Right kidney (tissue), 1 donor: ENCODE measurements at regions not wholly inside any gene's neighbourhood (a gene's known extent, or its start where the extent isn't known, plus 50 kb on each side); places are given as distances from the start of the nearest gene placed in this dataset.
"Not testable (repeated sequence)": the region's sequence is repeated elsewhere in the genome, so short reads cannot be mapped to it uniquely, and the experiment has no call there.

Experiments
- DNase-seq: peaks from one replicate; pipeline ENCODE4 v3.0.0-alpha.2; 2016

DNA sequence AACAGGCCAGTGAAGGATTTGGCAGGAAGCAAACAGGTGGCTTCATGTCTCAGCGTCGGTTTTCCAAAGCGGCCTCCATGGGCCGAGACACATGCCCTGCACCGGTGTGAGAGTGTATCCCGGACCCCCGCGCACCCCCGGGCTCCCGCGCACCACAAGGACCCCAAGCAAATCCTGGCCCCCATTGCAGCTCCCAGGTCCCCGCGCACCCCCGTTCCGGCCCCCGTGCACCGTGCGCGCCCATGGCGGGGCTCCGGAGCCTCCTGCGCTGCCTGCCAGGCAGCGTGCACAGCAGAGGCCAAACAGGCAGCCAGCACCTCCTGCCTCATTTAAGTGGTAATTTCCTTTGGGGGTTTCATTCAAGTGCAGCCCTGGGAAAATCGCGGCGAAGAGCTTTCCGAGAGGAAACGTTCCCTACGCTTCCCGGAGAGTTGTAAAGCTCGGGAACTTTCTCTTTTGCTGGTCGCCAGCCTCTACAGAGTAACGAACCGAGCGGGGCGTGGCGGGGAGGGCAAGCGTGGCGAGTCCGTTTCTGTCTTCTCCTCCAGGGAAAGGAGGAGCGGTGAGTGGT is 145.5 kb upstream of the SLC24A2 start:
- peak; percentile 56 for DNase-seq

DNA sequence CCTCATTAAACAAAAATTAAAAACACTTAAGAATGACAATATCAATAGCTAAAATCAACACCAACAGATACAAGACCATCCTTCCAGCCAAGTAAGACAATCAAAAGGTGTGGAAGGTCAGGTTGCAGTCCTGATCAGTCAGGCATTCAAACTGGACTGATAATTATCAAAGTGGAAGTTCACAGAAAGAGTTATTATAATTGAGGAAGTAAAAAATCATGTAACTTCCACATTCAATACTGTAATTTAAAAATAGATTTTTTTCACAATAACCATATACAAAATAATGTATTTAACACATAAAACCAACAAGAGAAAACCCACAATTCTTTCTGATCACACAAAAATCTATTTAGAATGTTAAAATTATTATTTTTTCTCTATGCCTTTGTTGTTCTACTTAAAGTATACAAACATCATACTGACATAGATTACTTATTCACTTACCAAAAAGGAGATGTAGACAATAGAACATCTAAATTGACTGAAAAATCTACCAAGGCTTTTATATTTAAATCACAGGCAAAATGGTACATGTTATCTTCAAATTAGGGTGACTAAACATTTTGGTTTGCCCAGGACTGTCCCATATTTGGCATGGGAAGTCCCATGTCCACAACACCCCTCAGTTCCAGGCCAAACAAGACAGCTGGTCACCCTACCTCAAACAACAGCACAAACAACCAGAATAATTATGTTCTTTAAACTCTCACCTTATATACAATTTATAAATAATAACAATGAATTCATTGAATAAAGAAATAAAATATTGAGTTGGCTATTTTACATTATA is 142.5 kb upstream of the SLC24A2 start:
- DNase-seq: no peak

DNA sequence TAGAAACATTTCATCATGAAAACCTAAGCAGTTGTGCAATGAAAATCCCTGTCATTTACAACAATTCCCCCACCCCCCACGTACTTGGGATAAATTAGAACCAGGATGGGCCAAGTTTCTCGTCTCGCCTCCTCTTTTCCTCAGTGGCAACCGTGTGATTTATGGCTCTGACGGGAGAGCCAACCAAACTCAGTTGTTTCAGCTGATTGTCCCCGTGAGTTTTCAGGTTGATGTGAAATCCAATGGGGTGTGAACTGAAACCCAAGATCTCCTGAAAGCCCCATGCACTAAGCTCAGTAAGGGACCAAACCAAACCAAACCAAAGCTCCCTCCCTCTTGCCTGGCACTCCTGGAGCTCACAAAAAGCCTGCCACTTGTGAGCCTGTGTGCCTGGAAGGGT is 138.7 kb upstream of the SLC24A2 start:
- no peak for DNase-seq

DNA sequence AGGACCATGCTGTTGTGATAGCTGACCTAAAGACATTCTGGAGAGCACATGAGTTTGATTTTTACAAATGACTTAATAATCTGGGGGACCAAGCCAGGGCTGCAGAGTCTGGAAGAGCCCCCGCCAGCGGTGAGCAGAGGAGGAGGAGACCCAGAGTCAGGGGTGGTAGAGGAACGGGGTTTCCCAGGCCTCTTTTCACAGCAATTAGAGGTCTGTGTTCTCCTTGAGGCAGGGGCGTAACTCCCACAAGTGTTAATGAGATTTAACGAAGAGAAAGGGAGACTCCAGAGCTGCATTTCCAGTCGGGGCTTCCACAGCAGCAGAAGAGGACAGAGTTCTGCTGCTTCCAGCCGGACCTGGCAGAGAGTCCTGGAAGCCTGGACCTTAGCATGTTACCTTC is 137.9 kb upstream of the SLC24A2 start:
- DNase-seq: no peak

DNA sequence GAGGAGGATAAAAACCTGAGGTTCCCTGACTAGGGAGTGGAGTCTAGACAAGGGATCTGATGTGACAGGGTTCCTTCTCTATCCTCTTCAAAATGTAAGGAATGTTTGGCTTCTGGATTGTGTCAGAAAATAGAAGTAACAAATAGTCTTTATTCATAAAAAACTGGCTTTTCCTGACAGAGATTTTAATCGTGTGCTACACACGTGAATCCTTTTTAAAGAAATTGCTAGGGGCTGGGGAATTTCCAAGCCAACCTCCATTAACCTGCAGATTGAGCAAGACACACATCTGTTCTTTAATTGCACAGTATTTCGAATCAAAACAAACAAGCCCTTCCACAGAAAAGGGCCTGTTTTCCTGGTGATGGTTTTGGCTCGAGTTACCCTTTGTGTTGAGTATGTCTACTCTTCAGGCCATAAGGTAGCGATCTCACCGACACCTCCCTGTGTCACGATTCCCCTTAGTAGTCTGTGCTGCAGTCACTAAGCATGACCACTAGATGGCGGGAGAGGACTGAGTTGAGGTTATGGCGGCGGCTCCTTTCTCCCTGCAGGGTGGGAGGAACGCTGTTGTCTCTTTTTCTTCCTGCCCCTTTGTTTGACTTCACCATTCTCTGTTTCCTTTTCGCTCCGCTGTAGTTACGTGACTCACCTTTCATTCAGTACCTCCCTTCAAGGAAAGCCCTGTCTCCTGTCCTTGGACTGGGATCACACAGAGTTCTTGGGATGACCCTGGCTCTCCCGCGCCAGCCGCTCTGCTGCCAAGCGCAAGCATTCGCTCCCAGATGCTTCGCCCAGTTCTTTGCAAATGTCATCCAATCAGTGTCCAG is 137.1 kb upstream of the SLC24A2 start:
- DNase-seq: peak; percentile 83

DNA sequence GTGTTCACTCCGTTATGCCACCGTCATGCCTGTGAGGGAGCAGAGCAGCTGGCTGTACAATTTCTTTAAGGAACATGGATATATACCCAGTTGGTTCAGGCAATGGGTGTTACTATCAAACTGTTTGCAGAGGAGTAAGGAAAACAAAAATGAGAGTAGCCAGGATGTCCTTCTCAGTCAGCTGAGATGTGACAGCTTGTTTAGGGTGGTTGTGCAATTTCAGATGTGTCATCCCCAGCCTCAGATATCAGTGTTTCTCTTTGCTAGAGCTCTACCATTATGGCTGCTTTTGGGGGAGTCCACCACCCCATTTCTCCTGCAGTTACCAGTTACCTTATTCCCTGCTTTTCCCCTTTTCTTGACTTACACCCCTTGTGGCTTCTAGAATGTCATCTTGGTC is 135.2 kb upstream of the SLC24A2 start:
- no peak for DNase-seq

DNA sequence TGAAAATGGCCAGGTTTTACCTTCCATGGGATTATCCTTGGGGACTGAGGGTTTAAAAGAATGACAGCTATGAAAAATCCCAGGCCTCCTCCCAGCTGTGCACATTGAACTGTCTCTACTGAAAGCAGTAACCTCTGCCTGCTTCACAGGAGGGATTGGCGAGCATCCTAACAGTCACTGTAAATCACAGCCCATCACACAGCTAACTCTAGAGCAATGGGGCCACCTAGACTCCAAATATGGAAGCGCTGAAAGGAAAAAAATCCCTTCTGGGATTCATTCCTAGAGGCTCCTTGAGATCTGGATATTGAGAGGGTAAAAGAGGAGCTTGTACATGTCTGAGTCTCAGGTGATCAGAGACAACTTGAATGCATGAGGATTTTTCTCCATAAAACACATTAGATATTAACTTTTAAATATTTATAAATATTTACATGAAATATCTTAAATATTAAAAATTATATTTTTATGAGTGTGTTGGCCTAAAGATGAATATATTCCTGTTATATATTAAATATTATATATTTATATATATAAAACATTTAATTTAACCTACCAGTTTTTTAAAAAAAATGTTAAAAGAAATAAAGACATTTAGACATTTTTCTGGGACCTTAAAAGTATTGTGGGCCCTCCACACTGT is 133.8 kb upstream of the SLC24A2 start:
- DNase-seq: no peak

DNA sequence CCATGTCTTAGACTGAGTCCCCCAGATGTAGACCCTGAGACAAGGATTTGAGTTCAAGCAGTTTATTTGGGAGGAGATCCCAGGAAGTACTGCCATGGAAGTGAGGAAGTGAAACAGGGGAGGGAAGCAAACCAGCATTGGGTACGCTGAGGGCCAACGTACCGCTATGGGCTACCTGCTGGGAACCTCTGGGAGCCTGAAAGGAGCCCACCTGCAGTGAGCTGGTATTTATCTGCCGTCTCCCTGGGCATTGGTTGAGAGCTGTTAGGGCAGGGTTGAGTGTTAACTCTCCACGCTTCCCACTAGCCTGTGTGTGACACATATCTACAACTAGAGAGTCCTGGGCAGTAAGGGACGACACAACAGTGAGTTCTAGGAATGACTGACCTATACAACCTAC is 131.6 kb upstream of the SLC24A2 start:
- no peak for DNase-seq

DNA sequence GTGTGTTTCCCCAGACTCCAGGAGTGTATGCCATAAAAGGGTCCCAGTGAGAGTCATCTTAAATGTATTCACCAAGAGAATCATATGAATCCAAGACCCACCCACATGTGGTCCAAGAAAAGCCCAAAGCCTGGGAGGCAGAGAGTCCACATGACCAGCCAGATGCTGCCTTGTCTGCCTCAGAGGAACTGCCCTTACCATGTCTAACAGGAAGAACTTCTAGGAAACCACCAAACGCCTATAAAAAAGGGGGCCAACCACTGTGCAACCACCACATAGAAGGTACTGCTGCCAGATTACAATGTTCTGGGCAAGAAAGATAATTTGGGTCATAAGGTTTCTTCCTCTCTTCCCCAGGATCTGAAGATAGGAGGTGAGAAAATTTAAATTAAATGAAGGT is 129.8 kb upstream of the SLC24A2 start:
- no peak for DNase-seq

DNA sequence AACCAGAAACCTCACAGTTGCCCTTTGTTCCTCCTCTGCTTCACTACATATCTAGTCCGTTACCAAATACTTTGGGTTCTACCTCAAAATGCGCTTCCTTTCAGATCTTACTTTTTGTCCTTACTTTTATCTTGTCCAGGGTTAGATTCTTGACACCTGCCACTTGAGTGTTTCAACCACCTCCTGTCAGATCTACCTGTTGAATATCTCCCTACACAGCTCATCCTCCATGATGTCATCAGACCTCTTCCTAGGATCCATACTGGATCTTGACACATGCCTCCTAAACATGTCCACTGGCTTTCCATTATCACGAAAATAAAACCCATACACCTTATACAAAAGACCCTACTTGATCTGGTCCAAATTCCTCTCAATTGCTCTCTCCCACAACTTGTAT is 125.2 kb upstream of the SLC24A2 start:
- no peak for DNase-seq

DNA sequence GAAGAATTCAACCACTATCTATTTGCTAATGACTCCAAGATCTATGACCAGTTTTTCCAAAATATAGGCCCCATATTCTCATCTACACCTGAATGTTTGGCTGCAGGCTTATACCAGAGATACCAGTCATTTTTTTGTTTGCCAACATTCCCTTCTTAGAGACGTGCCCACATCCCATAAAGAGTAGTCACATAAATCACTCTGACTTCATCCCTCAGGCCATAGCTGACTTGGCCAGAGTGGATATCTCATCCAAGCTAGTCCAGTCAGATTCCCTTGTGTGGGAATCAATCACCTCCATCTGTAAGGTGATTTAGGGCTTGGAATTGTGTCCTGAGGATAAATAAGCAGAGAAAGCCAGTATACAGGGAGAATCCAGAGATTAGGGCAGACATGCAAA is 124.3 kb upstream of the SLC24A2 start:
- no peak for DNase-seq

DNA sequence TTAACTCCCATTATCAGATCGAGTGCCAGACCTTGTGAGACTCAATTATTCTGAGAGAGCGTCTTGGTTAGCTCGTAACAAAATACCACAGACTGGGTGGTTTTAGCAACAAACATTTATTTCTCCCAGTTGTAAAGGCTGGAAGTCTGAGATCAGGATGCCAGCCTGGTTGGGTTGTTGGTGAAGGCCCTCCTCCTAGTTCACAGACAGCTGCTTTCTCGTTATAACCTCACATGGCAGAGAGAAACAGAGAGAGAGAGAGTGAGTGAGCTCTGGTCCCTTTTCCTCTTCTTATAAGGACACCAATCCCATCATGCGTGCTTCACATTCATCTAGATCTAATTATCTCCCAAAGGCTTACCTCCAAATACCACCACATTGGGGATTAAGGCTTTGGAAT is 114.2 kb upstream of the SLC24A2 start:
- DNase-seq: no peak

DNA sequence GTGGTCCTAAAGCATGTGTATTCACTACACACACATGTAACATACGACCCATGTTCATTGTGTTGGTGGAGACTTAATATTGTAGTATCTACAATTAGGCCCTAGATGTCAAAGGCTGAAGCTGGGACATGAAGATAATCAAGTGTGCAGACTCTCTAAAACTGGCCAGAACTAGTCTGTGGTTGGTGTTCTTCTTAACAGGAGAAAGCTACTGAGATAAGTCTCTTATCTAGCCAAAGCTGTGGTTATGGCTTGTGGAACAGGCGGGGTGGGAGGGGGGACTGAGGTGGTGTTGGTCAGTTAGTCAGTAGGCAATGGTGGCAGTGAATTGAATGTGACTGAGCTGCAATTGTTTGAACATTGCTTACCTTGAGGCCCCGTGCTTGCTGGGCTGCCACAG is 112.7 kb upstream of the SLC24A2 start:
- DNase-seq: no peak

DNA sequence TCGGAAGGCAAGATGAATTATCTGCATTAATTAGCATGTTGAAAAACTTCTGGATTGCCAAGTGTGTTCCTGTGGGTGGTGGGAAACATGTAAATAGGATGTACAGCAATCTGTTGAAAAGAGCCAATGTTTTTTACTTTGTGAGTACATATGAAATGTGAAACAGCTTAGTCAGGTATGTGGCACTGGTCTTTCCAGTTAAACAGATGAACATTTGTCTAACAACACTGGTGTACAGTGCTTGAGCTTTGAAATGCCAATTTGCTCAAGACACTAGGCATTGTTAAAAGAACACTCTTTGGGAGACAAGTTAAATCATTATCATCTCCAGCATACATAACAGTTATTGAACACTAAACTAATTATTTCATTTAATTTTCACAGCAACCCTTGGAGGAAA is 107.3 kb upstream of the SLC24A2 start:
- no peak for DNase-seq

DNA sequence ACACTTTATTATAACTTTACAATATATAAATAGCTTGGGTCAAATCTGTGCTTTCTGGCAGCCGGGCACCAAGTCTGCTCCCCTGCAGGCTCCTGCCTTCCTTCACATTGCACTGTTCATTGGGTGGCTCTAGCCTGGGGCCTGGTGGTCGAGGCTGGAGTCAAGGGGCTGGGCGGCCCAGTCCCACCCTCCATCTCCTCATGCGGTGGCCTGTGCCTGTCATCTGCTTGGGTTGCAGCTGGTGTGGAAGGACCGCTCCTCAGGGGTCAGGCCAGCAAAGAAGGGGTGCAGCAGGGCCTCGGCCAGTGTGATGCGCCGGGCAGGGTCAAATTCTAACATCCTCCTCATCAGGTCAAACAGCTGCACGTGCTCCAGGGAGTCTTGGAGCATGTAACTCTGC is 106.7 kb upstream of the SLC24A2 start:
- not testable (repeated sequence) for DNase-seq

DNA sequence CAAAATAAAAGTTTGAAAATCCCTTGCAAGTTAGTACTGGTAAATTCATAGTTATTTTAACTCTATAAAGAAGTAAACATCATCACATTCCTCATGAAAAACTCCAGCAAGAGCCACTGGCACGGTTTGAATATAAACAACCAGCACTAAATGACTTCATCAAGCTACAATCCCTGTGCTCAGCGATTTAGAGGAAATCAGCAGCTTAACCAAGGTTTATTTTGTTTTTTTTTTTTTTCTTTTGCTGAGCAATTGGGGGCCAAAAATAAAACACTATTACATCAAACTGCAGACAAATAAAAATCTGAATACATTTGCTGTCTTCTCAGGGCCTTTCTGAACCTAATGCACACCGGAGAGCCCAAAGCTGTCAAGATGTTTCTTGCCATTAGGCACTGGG is 106.2 kb upstream of the SLC24A2 start:
- DNase-seq: no peak

DNA sequence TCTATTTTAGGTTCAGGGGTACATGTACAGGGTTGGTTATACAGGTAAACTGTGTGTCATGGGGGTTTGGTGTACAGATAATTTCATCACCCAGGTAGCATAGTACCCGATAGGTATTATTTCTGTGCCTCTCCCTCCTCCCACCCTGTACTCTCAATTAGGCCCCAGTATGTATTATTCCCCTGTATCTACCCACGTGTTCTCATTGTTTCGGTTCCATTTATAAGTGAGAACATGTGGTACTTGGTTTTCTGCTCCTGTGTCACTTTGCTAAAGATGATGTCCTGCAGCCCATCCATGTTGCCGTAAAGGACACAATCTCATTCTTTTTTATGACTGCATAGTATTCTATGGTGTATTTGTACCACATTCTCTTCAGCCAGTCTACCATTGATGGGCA is 96.8 kb upstream of the SLC24A2 start:
- no peak for DNase-seq

DNA sequence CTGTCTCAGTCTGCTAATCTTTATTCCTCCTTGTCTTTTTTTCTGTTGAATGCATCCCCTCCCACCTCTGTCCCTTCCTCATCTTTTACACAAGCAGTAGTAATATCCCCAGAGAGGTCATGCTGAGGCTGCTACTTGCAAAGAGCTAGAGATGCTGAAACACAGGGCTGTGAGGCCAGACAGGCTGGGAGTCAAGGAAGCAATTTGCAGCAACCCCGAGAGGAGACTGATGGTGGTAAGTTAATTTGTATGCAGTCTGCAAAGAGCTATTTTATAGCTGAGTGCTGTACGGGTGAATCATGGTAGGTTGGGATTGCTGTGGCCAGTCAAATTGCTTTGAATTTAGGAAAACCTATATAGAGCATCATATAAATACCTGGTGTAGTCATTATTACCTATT is 90.2 kb upstream of the SLC24A2 start:
- no peak for DNase-seq

DNA sequence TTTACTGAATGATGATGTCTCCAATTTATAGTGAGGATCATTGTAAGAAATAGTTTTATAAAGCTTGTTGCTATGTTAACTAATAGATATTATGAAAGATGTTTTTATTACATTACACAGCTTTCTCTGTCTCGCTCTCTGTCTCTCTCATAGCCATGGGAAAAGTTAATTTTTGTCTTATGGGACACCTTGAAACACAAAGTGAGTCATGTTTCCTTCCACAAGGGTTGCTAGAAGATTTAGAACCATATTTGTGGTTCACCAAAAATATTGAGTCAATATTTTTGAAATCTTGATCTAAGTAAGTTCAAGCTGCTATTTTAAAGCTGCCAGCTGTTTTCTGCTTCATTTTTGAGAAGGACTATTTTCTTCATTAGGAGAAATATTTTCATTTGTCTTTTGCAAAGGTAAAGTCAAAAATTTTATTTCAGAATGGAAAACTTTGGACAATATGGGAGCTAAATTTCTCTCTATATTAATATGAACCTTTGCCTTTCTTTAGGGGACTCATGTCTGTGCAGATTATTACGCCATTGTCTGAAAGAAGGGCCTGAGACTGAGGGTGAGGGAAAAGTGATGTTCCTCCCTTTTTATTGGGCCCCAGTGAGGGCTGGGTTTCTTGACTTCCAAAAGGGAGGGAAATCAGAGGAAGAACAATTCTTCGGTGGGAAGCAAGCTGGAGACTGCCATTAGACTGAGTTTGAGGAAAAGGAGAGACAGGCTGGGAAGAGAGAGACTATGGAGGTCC is 87.9 kb upstream of the SLC24A2 start:
- no peak for DNase-seq

DNA sequence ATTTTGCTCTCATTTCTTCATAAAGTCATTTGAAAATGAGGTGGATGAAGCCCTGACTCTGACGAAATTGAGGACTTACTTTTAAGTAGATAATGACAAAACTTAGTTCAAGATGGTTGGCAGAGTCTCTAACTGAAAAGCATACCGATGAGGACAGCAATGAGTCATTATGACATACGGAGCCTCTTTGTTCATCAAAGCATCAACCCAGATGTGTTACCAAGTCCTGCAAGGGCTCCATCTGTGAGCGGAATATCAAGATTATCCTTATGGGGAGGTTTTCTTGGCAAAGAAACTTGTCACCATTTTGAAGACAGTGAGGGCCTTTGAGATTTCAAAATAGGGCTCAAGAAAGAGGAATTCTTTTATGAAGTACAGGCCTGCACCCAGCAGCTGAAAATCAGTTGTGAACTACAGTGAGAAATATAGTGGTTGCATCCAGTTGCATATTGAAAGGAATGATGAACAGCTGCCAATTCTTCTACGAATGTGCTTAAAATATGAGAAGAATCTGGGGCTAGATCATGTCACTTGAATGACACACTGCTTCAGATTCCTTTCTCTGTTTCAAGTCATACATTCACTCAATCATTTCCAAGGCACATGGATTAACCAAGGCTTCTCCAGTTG is 86.6 kb upstream of the SLC24A2 start:
- DNase-seq: no peak

DNA sequence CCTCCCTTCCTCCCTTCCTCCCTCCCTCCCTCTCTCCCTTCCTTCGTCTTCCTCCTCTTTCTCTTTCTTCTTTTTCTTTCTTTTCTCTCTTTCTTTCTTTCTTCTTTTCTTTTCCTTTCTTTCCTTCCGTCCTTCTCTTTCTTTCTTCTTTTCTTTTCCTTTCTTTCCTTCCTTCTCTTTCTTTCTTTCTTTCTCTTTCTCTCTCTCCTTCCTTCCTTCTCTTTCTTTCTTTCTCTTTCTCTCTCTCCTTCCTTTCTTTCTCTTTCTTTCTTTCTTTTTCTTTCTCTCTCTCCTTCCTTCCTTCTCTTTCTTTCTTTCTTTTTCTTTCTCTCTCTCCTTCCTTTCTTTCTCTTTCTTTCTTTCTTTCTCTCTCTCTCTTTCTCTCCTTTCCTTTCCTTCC is 84.4 kb upstream of the SLC24A2 start:
- not testable (repeated sequence) for DNase-seq

DNA sequence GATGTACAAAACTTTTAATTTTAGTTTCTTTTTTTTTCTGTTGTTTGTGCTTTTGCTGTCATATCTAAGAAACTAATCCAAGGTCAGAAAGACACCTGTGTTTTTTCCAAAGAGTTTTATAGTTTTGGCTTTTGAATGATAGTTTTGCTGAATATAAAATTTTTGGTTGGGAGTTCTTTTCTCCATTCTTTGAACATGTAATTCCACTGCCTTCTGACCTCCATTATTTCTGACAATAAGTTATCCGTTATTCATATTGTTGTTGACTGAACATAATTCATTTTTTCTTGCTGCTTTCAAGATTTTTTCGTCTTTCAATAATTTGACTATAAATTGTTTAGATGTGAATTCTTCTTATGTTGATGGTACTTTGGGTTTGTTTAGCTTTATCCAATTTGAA is 82.2 kb upstream of the SLC24A2 start:
- no peak for DNase-seq
